PC-9 (cell line): ENCODE measurements at regions not wholly inside any gene's neighbourhood (a gene's known extent, or its start where the extent isn't known, plus 50 kb on each side); places are given as distances from the start of the nearest gene placed in this dataset.

Experiments
- BruUV-seq: library from RNA; stranded (reverse); fragments of 400-500 nt; replicated peaks from 2 replicates; lab custom pipeline; 2021; lab: Mats Ljungman, UMichigan
- CTCF ChIA-PET: fragments of 300-600 bp; sonication (Branson Sonifier 250); formaldehyde crosslinking; loops from one replicate; lab custom pipeline; 2022; ENCODE audit warnings: antibody characterized with exemption; lab: Charles Lee
- POLR2A ChIA-PET: fragments of 300-600 bp; sonication (Branson Sonifier 250); formaldehyde crosslinking; loops from one replicate; lab custom pipeline; 2022; ENCODE audit warnings: antibody characterized with exemption; ENCODE audit not compliant: unreplicated experiment; lab: Charles Lee
- DNase-seq, 2 experiments: peaks; one replicate each; pipeline versions ENCODE4 v3.0.0 to v3.0.0-alpha.2; 2015 to 2022; ENCODE audit warnings: mixed read lengths in 1 of 2
- H2AFZ ChIP-seq: fragments of 200-600 bp; sonication (generic); 2 replicates; pipeline ENCODE4 v1.8.1; 2017; ENCODE audit warnings: antibody characterized with exemption
- H3F3A ChIP-seq: fragments of 200-600 bp; sonication (generic); 2 replicates; pipeline ENCODE4 v1.8.1; 2017; ENCODE audit warnings: antibody characterized with exemption, mild to moderate bottlenecking, low read depth; ENCODE audit not compliant: insufficient read depth
- H3K27ac ChIP-seq: fragments of 200-600 bp; sonication (generic); 2 replicates; pipeline ENCODE4 v1.6.1; 2016; ENCODE audit warnings: mixed run types
- H3K27me3 ChIP-seq: fragments of 200-600 bp; sonication (generic); 2 replicates; pipeline ENCODE4 v1.6.1; 2016; ENCODE audit warnings: low read depth, mixed run types; ENCODE audit not compliant: insufficient read depth
- H3K36me3 ChIP-seq: fragments of 200-600 bp; sonication (generic); 2 replicates; pipeline ENCODE4 v1.6.1; 2016; ENCODE audit warnings: low read depth, mixed run types
- H3K4me1 ChIP-seq: fragments of 200-600 bp; sonication (generic); replicated peaks from 2 replicates; pipeline ENCODE4 v1.6.1; 2016; ENCODE audit warnings: mixed run types; ENCODE audit not compliant: insufficient read depth
- H3K4me2 ChIP-seq: fragments of 200-600 bp; sonication (generic); 2 replicates; pipeline ENCODE4 v1.6.1; 2017; ENCODE audit warnings: mixed run types
- H3K4me3 ChIP-seq: fragments of 200-600 bp; sonication (generic); 2 replicates; pipeline ENCODE4 v1.6.1; 2016; ENCODE audit warnings: mixed run types
- H3K79me2 ChIP-seq: fragments of 200-600 bp; sonication (generic); 2 replicates; pipeline ENCODE4 v1.6.1; 2017; ENCODE audit warnings: low read depth, mixed run types
- H3K9me2 ChIP-seq: fragments of 200-600 bp; sonication (generic); 2 replicates; pipeline ENCODE4 v1.8.1; 2017; ENCODE audit warnings: mild to moderate bottlenecking; ENCODE audit not compliant: insufficient read depth
- H3K9me3 ChIP-seq: fragments of 200-600 bp; sonication (generic); 2 replicates; pipeline ENCODE4 v1.8.1; 2016; ENCODE audit warnings: low read depth; ENCODE audit not compliant: insufficient read depth
- H4K20me1 ChIP-seq: fragments of 200-600 bp; sonication (generic); 2 replicates; pipeline ENCODE4 v1.8.1; 2017; ENCODE audit not compliant: insufficient read depth
- EZH2 ChIP-seq: fragments of 200-600 bp; sonication (generic); IDR thresholded peaks from 2 replicates; pipeline ENCODE4 v1.8.0; 2017; ENCODE audit warnings: antibody characterized with exemption, low read depth
- intact Hi-C: fragments of 100-400 bp; cut with micrococcal nuclease; formaldehyde crosslinking; loops from one replicate; pipeline ENCODE4 v1.10.0; 2022; ENCODE audit not compliant: unreplicated experiment
- TF ChIP-seq, protein P1 (sequence below): fragments of 200-600 bp; sonication (generic); conservative IDR thresholded peaks from 2 replicates; pipeline ENCODE4 v1.6.1; 2017; ENCODE audit warnings: mixed run types, antibody characterized with exemption, mild to moderate bottlenecking, moderate library complexity

GRCh38 chr6:84536885-84537638 is 227.3 kb downstream of the TBX18 start:
- no TSS peak for BruUV-seq
- Histone ChIP-seq H3K4me3 (no peak overlapping the region), H4K20me1 (no peaks in the 10 kb centered on the region), H3K4me2 (no peak overlapping the region), H3K79me2 (no peaks in the 10 kb centered on the region), H3F3A (no peaks in the 10 kb centered on the region), H3K4me1 (no peaks in the 10 kb centered on the region), H3K27me3 (no peaks in the 10 kb centered on the region), H3K27ac (no peak overlapping the region), H2AFZ (no peak overlapping the region), H3K9me2 (no peaks in the 10 kb centered on the region), H3K36me3 (no peaks in the 10 kb centered on the region), H3K9me3 (no peaks in the 10 kb centered on the region)
- TF ChIP-seq EZH2, result no peak
- TF ChIP-seq, protein P1, sequence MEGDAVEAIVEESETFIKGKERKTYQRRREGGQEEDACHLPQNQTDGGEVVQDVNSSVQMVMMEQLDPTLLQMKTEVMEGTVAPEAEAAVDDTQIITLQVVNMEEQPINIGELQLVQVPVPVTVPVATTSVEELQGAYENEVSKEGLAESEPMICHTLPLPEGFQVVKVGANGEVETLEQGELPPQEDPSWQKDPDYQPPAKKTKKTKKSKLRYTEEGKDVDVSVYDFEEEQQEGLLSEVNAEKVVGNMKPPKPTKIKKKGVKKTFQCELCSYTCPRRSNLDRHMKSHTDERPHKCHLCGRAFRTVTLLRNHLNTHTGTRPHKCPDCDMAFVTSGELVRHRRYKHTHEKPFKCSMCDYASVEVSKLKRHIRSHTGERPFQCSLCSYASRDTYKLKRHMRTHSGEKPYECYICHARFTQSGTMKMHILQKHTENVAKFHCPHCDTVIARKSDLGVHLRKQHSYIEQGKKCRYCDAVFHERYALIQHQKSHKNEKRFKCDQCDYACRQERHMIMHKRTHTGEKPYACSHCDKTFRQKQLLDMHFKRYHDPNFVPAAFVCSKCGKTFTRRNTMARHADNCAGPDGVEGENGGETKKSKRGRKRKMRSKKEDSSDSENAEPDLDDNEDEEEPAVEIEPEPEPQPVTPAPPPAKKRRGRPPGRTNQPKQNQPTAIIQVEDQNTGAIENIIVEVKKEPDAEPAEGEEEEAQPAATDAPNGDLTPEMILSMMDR, result no peak
- no peak for DNase-seq
- intact Hi-C loops, result no loop called here
- ChIA-PET CTCF (no interaction called here), POLR2A (no interaction called here)

DNA sequence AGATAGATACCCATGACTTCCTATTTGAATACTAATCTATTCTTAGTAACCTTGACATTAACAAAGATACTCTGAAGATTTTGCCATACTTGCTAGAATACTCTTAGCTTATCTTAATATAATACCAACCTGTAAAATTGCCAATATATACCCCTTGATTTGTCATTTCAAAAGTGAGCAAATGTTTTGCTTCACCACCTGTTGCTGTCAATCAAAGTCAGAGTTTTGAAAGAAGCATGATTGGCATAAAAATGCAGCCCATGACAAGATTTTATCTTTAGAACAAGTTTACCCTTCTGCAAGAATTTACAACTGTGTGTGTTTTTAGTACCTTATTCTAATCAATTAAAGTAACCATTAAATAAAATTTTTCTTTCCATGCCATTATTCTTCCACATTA is 236.2 kb downstream of the TBX18 start:
- H3K9me3 ChIP-seq, result no peaks in the 10 kb centered on the region
- no peaks in the 10 kb centered on the region for H3F3A ChIP-seq
- intact Hi-C loops, result no loop called here
- H3K27ac ChIP-seq, result no peak overlapping the region
- BruUV-seq, result no TSS peak
- POLR2A ChIA-PET, result no interaction called here
- no peaks in the 10 kb centered on the region for H3K36me3 ChIP-seq
- no peak overlapping the region for H3K4me3 ChIP-seq
- H2AFZ ChIP-seq, result no peak overlapping the region
- no peak for DNase-seq
- H3K4me2 ChIP-seq, result no peak overlapping the region
- TF ChIP-seq, protein P1, result no peak
- no peak for TF ChIP-seq EZH2
- no peaks in the 10 kb centered on the region for H3K79me2 ChIP-seq
- no peaks in the 10 kb centered on the region for H3K9me2 ChIP-seq
- no peaks in the 10 kb centered on the region for H3K4me1 ChIP-seq
- no peaks in the 10 kb centered on the region for H3K27me3 ChIP-seq
- H4K20me1 ChIP-seq, result no peaks in the 10 kb centered on the region
- CTCF ChIA-PET, result no interaction called here

- Histone ChIP-seq H3K79me2 (no peaks in the 10 kb centered on the region), H3K9me2 (no peaks in the 10 kb centered on the region), H3K4me3 (no peak overlapping the region), H3K4me2 (no peak overlapping the region), H3K27ac (no peak overlapping the region), H3K36me3 (no peaks in the 10 kb centered on the region), H2AFZ (no peak overlapping the region), H3K9me3 (no peaks in the 10 kb centered on the region), H3F3A (no peaks in the 10 kb centered on the region), H3K4me1 (no peaks in the 10 kb centered on the region), H4K20me1 (no peaks in the 10 kb centered on the region), H3K27me3 (no peaks in the 10 kb centered on the region)
- POLR2A ChIA-PET, result no interaction called here
- no TSS peak for BruUV-seq
- CTCF ChIA-PET, result no interaction called here
- DNase-seq, result no peak
- intact Hi-C loops, result no loop called here
- TF ChIP-seq, protein P1, result no peak
- TF ChIP-seq EZH2, result no peak
Observed at GRCh38 chr6:84526631-84527030, 237.8 kb downstream of the TBX18 start.
